HepG2 (cell line): ENCODE measurements at regions not wholly inside any gene's neighbourhood (a gene's known extent, or its start where the extent isn't known, plus 50 kb on each side); places are given as distances from the start of the nearest gene placed in this dataset.

ENCODE experiments used
- ATF1 ChIP-seq: IDR thresholded peaks from 2 replicates; pipeline ENCODE4 v1.6.1; 2016; ENCODE audit warnings: mild to moderate bottlenecking, control low read depth
- BCL6 ChIP-seq: IDR thresholded peaks from 2 replicates; pipeline ENCODE4 v1.6.1; 2016; ENCODE audit warnings: missing genetic modification reagents, missing compliant biosample characterization
- CENPX ChIP-seq: sonication (generic); formaldehyde crosslinking; IDR thresholded peaks from 2 replicates; pipeline ENCODE4 v1.9.0; 2021; ENCODE audit warnings: mild to moderate bottlenecking, missing genetic modification reagents, moderate library complexity
- CHCHD3 ChIP-seq: sonication (generic); formaldehyde crosslinking; IDR thresholded peaks from 2 replicates; pipeline ENCODE4 v1.8.0; 2022; ENCODE audit warnings: mild to moderate bottlenecking, missing genetic modification reagents, moderate library complexity
- ELF1 ChIP-seq: sonication (generic); formaldehyde crosslinking; IDR thresholded peaks from 2 replicates; pipeline ENCODE4 v1.4.0; 2020; ENCODE audit warnings: missing genetic modification reagents
- FOSL2 ChIP-seq: sonication (generic); formaldehyde crosslinking; IDR thresholded peaks from 2 replicates; pipeline ENCODE4 v1.4.0; 2020; ENCODE audit warnings: missing genetic modification reagents
- HIVEP1 ChIP-seq: sonication (generic); formaldehyde crosslinking; IDR thresholded peaks from 2 replicates; pipeline ENCODE4 v1.4.0; 2020; ENCODE audit warnings: mild to moderate bottlenecking, missing genetic modification reagents
- KLF11 ChIP-seq: IDR thresholded peaks from 2 replicates; pipeline ENCODE4 v1.6.1; 2016; ENCODE audit warnings: missing compliant biosample characterization
- MED13 ChIP-seq: sonication (generic); formaldehyde crosslinking; IDR thresholded peaks from 2 replicates; pipeline ENCODE4 v1.5.0; 2020; ENCODE audit warnings: missing genetic modification reagents
- MLX ChIP-seq: IDR thresholded peaks from 2 replicates; pipeline ENCODE4 v1.6.1; 2016
- NFKBIZ ChIP-seq: IDR thresholded peaks from 2 replicates; pipeline ENCODE4 v1.6.1; 2018; ENCODE audit warnings: missing genetic modification reagents, missing compliant biosample characterization
- PCBP2 ChIP-seq: fragments of 200-400 bp; formaldehyde crosslinking; optimal IDR thresholded peaks from 2 replicates; pipeline ENCODE3; 2018; ENCODE audit warnings: low read length, low read depth; ENCODE audit not compliant: poor library complexity, severe bottlenecking
- PHF5A ChIP-seq: IDR thresholded peaks from one replicate; pipeline ENCODE4 v1.6.1; 2018; ENCODE audit warnings: low read depth, missing genetic modification reagents; ENCODE audit not compliant: unreplicated experiment
- PHF8 ChIP-seq: sonication (generic); formaldehyde crosslinking; IDR thresholded peaks from 2 replicates; pipeline ENCODE4 v1.5.0; 2020; ENCODE audit warnings: missing genetic modification reagents
- POLR2G ChIP-seq: fragments of 200-400 bp; formaldehyde crosslinking; IDR thresholded peaks from 2 replicates; pipeline ENCODE4 v1.6.1; 2018; ENCODE audit warnings: mild to moderate bottlenecking, low read depth, low read length, moderate library complexity
- RARG ChIP-seq: sonication (generic); formaldehyde crosslinking; IDR thresholded peaks from 2 replicates; pipeline ENCODE4 v1.4.0; 2020; ENCODE audit warnings: low read depth, mild to moderate bottlenecking, missing genetic modification reagents
- SIX4 ChIP-seq: sonication (generic); formaldehyde crosslinking; IDR thresholded peaks from 2 replicates; pipeline ENCODE4 v1.4.0; 2020; ENCODE audit warnings: missing genetic modification reagents
- SP2 ChIP-seq: sonication (generic); formaldehyde crosslinking; IDR thresholded peaks from 2 replicates; pipeline ENCODE4 v1.5.1; 2020; ENCODE audit warnings: mild to moderate bottlenecking, missing genetic modification reagents
- SP4 ChIP-seq: sonication (generic); formaldehyde crosslinking; IDR thresholded peaks from 2 replicates; pipeline ENCODE4 v1.8.1; 2023; ENCODE audit warnings: mild to moderate bottlenecking, missing genetic modification reagents
- SPEN ChIP-seq: sonication (generic); formaldehyde crosslinking; IDR thresholded peaks from 2 replicates; pipeline ENCODE4 v1.5.1; 2020; ENCODE audit warnings: low read depth, mild to moderate bottlenecking, missing genetic modification reagents
- SRF ChIP-seq: IDR thresholded peaks from 2 replicates; pipeline ENCODE4 v1.6.1; 2011; ENCODE audit warnings: mild to moderate bottlenecking, low read depth, low read length, moderate library complexity
- SRY ChIP-seq: sonication (generic); formaldehyde crosslinking; IDR thresholded peaks from 2 replicates; pipeline ENCODE4 v1.8.0; 2022; ENCODE audit warnings: mild to moderate bottlenecking, missing genetic modification reagents
- TCF7 ChIP-seq: sonication (generic); IDR thresholded peaks from 2 replicates; pipeline ENCODE4 v1.6.1; 2016; ENCODE audit warnings: antibody characterized with exemption, low read depth
- THYN1 ChIP-seq: sonication (generic); formaldehyde crosslinking; IDR thresholded peaks from 2 replicates; pipeline ENCODE4 v1.8.1; 2023; ENCODE audit warnings: low read depth, mild to moderate bottlenecking, moderate library complexity, missing genetic modification reagents, borderline replicate concordance
- ZNF121 ChIP-seq: sonication (generic); formaldehyde crosslinking; IDR thresholded peaks from 2 replicates; pipeline ENCODE4 v1.5.0; 2020; ENCODE audit warnings: mild to moderate bottlenecking, missing genetic modification reagents
- ZNF180 ChIP-seq: sonication (generic); formaldehyde crosslinking; IDR thresholded peaks from 2 replicates; pipeline ENCODE4 v1.4.0; 2020; ENCODE audit warnings: low read depth, missing genetic modification reagents, borderline replicate concordance
- ZNF331 ChIP-seq: sonication (generic); formaldehyde crosslinking; IDR thresholded peaks from 2 replicates; pipeline ENCODE4 v1.4.0; 2020; ENCODE audit warnings: missing genetic modification reagents
- ZNF343 ChIP-seq: sonication (generic); formaldehyde crosslinking; IDR thresholded peaks from 2 replicates; pipeline ENCODE4 v1.4.0; 2020; ENCODE audit warnings: mild to moderate bottlenecking, missing genetic modification reagents
- ZNF367 ChIP-seq: sonication (generic); formaldehyde crosslinking; IDR thresholded peaks from 2 replicates; pipeline ENCODE4 v1.4.0; 2020; ENCODE audit warnings: missing genetic modification reagents, borderline replicate concordance
- ZNF543 ChIP-seq: sonication (generic); formaldehyde crosslinking; IDR thresholded peaks from 2 replicates; pipeline ENCODE4 v1.4.0; 2020; ENCODE audit warnings: mild to moderate bottlenecking, missing genetic modification reagents
- ZNF792 ChIP-seq: IDR thresholded peaks from 2 replicates; pipeline ENCODE4 v1.6.1; 2016
- TF ChIP-seq, protein P1 (sequence below): sonication (generic); formaldehyde crosslinking; IDR thresholded peaks from 2 replicates; pipeline ENCODE4 v1.5.0; 2020; ENCODE audit warnings: missing genetic modification reagents
- TF ChIP-seq, protein P2 (sequence below): sonication (generic); formaldehyde crosslinking; IDR thresholded peaks from 2 replicates; pipeline ENCODE4 v1.8.0; 2022; ENCODE audit warnings: low read depth, missing genetic modification reagents

GRCh38 chr17:77088455-77089123, 52.2 kb upstream of the SEC14L1 start (continued):
- peak; percentile 86; the same call in 1 of the 2 replicates for TF ChIP-seq MED13 (CRISPR knock-in tag)
- TF ChIP-seq SIX4 (CRISPR knock-in tag) = peak; percentile 78
- peak; percentile 27; the same call in 1 of the 2 replicates for TF ChIP-seq SRF
- TF ChIP-seq ZNF792 = peak; percentile 98
- TF ChIP-seq THYN1 (CRISPR knock-in tag) = no peak
- TF ChIP-seq ZNF543 = peak; percentile 91
- no peak; the same call in 1 of the 2 replicates for TF ChIP-seq KLF11 (CRISPR knock-in tag)
- TF ChIP-seq SP2 (CRISPR knock-in tag) = peak; percentile 75
- TF ChIP-seq SRY (CRISPR knock-in tag) = peak; percentile 91; the same call in 1 of the 2 replicates
- TF ChIP-seq NFKBIZ (CRISPR knock-in tag) = peak; percentile 85; the same call in 1 of the 2 replicates
- peak; percentile 89 for TF ChIP-seq PHF8 (CRISPR knock-in tag)
- no peak for TF ChIP-seq ZNF180 (CRISPR knock-in tag)
- peak; percentile 80 for TF ChIP-seq BCL6 (CRISPR knock-in tag)
- TF ChIP-seq, protein P1, sequence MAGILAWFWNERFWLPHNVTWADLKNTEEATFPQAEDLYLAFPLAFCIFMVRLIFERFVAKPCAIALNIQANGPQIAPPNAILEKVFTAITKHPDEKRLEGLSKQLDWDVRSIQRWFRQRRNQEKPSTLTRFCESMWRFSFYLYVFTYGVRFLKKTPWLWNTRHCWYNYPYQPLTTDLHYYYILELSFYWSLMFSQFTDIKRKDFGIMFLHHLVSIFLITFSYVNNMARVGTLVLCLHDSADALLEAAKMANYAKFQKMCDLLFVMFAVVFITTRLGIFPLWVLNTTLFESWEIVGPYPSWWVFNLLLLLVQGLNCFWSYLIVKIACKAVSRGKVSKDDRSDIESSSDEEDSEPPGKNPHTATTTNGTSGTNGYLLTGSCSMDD (CRISPR knock-in tag) = no peak
- no peak for TF ChIP-seq CENPX (CRISPR knock-in tag)
- TF ChIP-seq FOSL2 (CRISPR knock-in tag) = peak; percentile 96
- TF ChIP-seq SPEN (CRISPR knock-in tag) = peak; percentile 98
- peak; percentile 92 for TF ChIP-seq ATF1 (CRISPR knock-in tag)
- peak; percentile 97 for TF ChIP-seq ZNF331
- peak; percentile 50; the same call in 1 of the 2 replicates for TF ChIP-seq CHCHD3 (CRISPR knock-in tag)
- no peak for TF ChIP-seq PCBP2
- TF ChIP-seq RARG = peak; percentile 41; the same call in 1 of the 2 replicates
- peak; percentile 99 for TF ChIP-seq ZNF343 (CRISPR knock-in tag)
- TF ChIP-seq ZNF121 (CRISPR knock-in tag) = peak; percentile 88
- TF ChIP-seq TCF7 = no peak
- peak; percentile 90 for TF ChIP-seq PHF5A (CRISPR knock-in tag)
- TF ChIP-seq SP4 (CRISPR knock-in tag) = peak; percentile 70
- TF ChIP-seq MLX (CRISPR knock-in tag) = peak; percentile 84
- peak; percentile 95 for TF ChIP-seq POLR2G
- peak; percentile 92 for TF ChIP-seq HIVEP1 (CRISPR knock-in tag)
- TF ChIP-seq, protein P2, sequence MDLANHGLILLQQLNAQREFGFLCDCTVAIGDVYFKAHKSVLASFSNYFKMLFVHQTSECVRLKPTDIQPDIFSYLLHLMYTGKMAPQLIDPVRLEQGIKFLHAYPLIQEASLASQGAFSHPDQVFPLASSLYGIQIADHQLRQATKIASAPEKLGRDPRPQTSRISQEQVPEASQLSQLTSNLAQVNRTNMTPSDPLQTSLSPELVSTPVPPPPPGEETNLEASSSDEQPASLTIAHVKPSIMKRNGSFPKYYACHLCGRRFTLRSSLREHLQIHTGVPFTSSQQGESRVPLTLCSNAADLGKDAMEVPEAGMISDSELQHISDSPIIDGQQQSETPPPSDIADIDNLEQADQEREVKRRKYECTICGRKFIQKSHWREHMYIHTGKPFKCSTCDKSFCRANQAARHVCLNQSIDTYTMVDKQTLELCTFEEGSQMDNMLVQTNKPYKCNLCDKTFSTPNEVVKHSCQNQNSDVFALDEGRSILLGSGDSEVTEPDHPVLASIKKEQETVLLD (CRISPR knock-in tag) = peak; percentile 67
- peak; percentile 44; the same call in 1 of the 2 replicates for TF ChIP-seq ZNF367
- TF ChIP-seq ELF1 (CRISPR knock-in tag) = peak; percentile 99
